Activated B cell treated with CpG ODN at 0.5 μM for 24 hours (primary cell): ENCODE measurements at regions not wholly inside any gene's neighbourhood (a gene's known extent, or its start where the extent isn't known, plus 50 kb on each side); places are given as distances from the start of the nearest gene placed in this dataset.

Experiments used
- ATAC-seq: fragments of 200-7000 bp; cut with Tn5 transposase; one replicate; pipeline ENCODE4 v1.10.0; 2021; ENCODE audit warnings: low read depth, mild to moderate bottlenecking, moderate library complexity
- CTCF ChIA-PET: fragments of 350-600 bp; sonication (Branson Sonifier 250); formaldehyde crosslinking; loops from one replicate; lab custom pipeline; 2021; ENCODE audit warnings: antibody characterized with exemption; lab: Charles Lee
- POLR2A ChIA-PET: fragments of 350-600 bp; sonication (Branson Sonifier 250); formaldehyde crosslinking; loops from one replicate; lab custom pipeline; 2021; ENCODE audit warnings: antibody characterized with exemption; lab: Charles Lee
- DNase-seq: peaks from one replicate; pipeline ENCODE4 v3.0.0; 2022
- H3K27ac Mint-ChIP-seq: one replicate; pipeline ENCODE4 v1.8.0; 2020; ENCODE audit warnings: mixed read lengths
- H3K27me3 Mint-ChIP-seq: one replicate; pipeline ENCODE4 v1.8.0; 2021; ENCODE audit warnings: mixed read lengths
- H3K36me3 Mint-ChIP-seq: one replicate; pipeline ENCODE4 v1.8.0; 2021; ENCODE audit warnings: low read depth, mixed read lengths
- H3K4me1 Mint-ChIP-seq: one replicate; pipeline ENCODE4 v1.8.0; 2021; ENCODE audit warnings: mixed read lengths
- H3K4me3 Mint-ChIP-seq: one replicate; pipeline ENCODE4 v1.8.0; 2020; ENCODE audit warnings: mild to moderate bottlenecking, mixed read lengths
- H3K9me3 Mint-ChIP-seq: one replicate; pipeline ENCODE4 v1.8.0; 2020; ENCODE audit warnings: mixed read lengths
- CTCF ChIP-seq: fragments of 200-600 bp; IDR thresholded peaks from one replicate; pipeline ENCODE4 v1.8.0; 2022; ENCODE audit warnings: antibody characterized with exemption, mild to moderate bottlenecking
- intact Hi-C: fragments of 100-400 bp; cut with micrococcal nuclease; formaldehyde crosslinking; loops from one replicate; pipeline ENCODE4 v1.15.1; 2024

DNA sequence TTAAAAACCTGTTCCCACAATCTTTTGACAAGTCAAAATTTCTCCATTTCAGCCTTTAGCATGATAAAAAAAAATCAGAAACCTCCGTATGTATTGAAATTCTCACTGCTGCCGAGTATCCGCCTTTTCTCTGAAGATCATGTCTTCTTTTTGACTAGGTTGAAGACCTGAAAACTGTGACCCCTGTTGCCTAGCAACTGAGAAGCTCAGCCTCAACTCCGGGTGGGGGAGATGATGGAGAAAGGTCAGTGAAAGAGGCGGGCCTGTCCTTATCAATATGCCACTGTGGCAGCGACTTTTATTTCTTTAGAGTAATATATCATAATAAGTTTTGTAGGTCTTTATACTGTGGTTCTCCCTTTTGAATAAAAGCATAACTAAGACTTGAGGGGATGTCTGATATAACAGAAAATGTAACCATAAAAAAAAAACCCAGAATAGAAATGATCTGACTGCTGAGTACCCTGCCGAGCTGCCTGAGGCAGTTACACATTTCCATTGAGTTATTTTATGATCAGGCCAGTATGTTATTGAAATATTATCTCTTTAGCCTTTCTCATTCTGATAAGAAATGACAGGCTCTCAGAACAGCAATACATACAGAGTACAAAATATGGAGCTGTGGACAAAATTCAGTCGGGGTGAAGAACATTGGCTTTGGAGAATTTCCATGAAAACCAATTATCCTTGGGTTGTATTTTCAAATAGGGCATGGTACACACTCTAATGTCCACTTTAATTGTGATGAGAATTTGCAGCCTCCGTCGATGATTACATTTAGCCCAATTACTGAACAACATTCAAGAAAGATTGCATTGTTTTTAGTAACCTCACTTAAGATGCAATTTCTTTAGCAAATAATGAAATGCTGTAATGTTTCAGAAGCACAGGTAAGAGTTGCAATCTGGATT, 136.7 kb upstream of the EEF1E1 start:
- intact Hi-C loops, result no loop called here
- no peaks in the 10 kb centered on the region for H3K4me1 Mint-ChIP-seq
- no peak for ATAC-seq
- CTCF ChIA-PET, result no interaction called here
- TF ChIP-seq CTCF, result no peak
- DNase-seq, result no peak
- H3K36me3 Mint-ChIP-seq, result no peaks in the 10 kb centered on the region
- H3K4me3 Mint-ChIP-seq, result no peak overlapping the region
- peaks cover 19% of the 10 kb centered on the region for H3K27me3 Mint-ChIP-seq
- POLR2A ChIA-PET, result no interaction called here
- no peak overlapping the region for H3K27ac Mint-ChIP-seq
- no peaks in the 10 kb centered on the region for H3K9me3 Mint-ChIP-seq

DNA sequence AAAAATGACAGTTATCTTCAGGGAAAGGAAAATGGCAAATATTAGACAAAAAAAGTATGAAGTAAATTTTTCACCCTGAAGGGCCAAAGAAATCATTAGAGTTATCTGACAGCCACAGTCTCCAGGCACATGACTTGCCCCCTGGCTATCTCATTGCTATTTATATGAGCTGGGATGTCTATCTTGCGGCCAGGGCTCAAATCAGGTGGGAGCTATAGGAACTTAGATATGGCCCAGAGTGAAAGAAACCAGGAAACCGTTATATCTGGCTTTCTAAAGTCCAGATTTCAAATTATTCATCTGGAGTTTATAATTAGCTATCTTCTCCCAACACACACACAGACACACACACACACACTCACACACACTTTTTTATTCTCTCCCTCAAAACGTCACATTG, 135.3 kb upstream of the EEF1E1 start:
- Mint-ChIP-seq H3K27ac (no peak overlapping the region), H3K36me3 (no peaks in the 10 kb centered on the region), H3K4me1 (no peaks in the 10 kb centered on the region), H3K9me3 (no peaks in the 10 kb centered on the region), H3K4me3 (no peak overlapping the region), H3K27me3 (peaks cover 14% of the 10 kb centered on the region)
- ATAC-seq, result no peak
- ChIA-PET POLR2A (no interaction called here), CTCF (no interaction called here)
- TF ChIP-seq CTCF, result no peak
- intact Hi-C loops, result no loop called here
- no peak for DNase-seq

GRCh38 chr6:8236956-8237355, 134.6 kb upstream of the EEF1E1 start:
- H3K4me3 Mint-ChIP-seq, result no peak overlapping the region
- no peak for DNase-seq
- no peak overlapping the region for H3K27ac Mint-ChIP-seq
- ChIA-PET CTCF (no interaction called here), POLR2A (no interaction called here)
- H3K27me3 Mint-ChIP-seq, result peaks cover 14% of the 10 kb centered on the region
- H3K9me3 Mint-ChIP-seq, result no peaks in the 10 kb centered on the region
- ATAC-seq, result no peak
- no peaks in the 10 kb centered on the region for H3K36me3 Mint-ChIP-seq
- H3K4me1 Mint-ChIP-seq, result no peaks in the 10 kb centered on the region
- TF ChIP-seq CTCF, result no peak
- intact Hi-C loops, result no loop called here

- no peak for TF ChIP-seq CTCF
- Mint-ChIP-seq H3K27ac (no peak overlapping the region), H3K9me3 (no peaks in the 10 kb centered on the region), H3K27me3 (peaks cover 8% of the 10 kb centered on the region), H3K4me1 (no peaks in the 10 kb centered on the region), H3K36me3 (no peaks in the 10 kb centered on the region), H3K4me3 (no peak overlapping the region)
- no peak for ATAC-seq
- no peak for DNase-seq
- CTCF ChIA-PET, result no interaction called here
- POLR2A ChIA-PET, result no interaction called here
- intact Hi-C loops, result no loop called here
These were observed 132.0 kb upstream of the EEF1E1 start for GRCh38 chr6:8234321-8234720.

- ATAC-seq (no peak), DNase-seq (no peak)
- no peak for TF ChIP-seq CTCF
- intact Hi-C loops, result no loop called here
- no peak overlapping the region for H3K27ac Mint-ChIP-seq
- CTCF ChIA-PET, result no interaction called here
- H3K27me3 Mint-ChIP-seq, result peaks cover 3% of the 10 kb centered on the region
- no peak overlapping the region for H3K4me3 Mint-ChIP-seq
- no peaks in the 10 kb centered on the region for H3K36me3 Mint-ChIP-seq
- POLR2A ChIA-PET, result no interaction called here
- H3K9me3 Mint-ChIP-seq, result no peaks in the 10 kb centered on the region
- H3K4me1 Mint-ChIP-seq, result no peaks in the 10 kb centered on the region
These were observed 129.6 kb upstream of the EEF1E1 start for GRCh38 chr6:8231956-8232355.
